VCaP (cell line): ENCODE measurements at regions not wholly inside any gene's neighbourhood (a gene's known extent, or its start where the extent isn't known, plus 50 kb on each side); places are given as distances from the start of the nearest gene placed in this dataset.
A peak's percentile ranks its signal among the peaks of the same experiment; 100 is the strongest.
"Not testable (repeated sequence)": the region's sequence is repeated elsewhere in the genome, so short reads cannot be mapped to it uniquely, and the experiment has no call there.

Experiments
- H3K27ac ChIP-seq: fragments of 450-650 bp; 2 replicates; pipeline ENCODE4 v1.5.1; 2017
- CTCF ChIP-seq: fragments of 450-650 bp; conservative IDR thresholded peaks from 2 replicates; pipeline ENCODE4 v1.5.1; 2017; ENCODE audit warnings: mild to moderate bottlenecking, moderate library complexity

- H3K27ac ChIP-seq, result no peak overlapping the region
- no peak for TF ChIP-seq CTCF
Observed at GRCh38 chr3:40679290-40679689, 154.5 kb downstream of the ZNF621 start.

- TF ChIP-seq CTCF, result no peak
- no peak overlapping the region for H3K27ac ChIP-seq
Observed at GRCh38 chr3:40680685-40681657, 156.2 kb downstream of the ZNF621 start.

GRCh38 chr3:40681658-40682055, 156.9 kb downstream of the ZNF621 start:
- no peak for TF ChIP-seq CTCF
- no peak overlapping the region for H3K27ac ChIP-seq

- peak overlapping the region; percentile 87 for H3K27ac ChIP-seq
- TF ChIP-seq CTCF, result no peak
Observed at GRCh38 chr3:40689837-40690236, 165.1 kb downstream of the ZNF621 start.

DNA sequence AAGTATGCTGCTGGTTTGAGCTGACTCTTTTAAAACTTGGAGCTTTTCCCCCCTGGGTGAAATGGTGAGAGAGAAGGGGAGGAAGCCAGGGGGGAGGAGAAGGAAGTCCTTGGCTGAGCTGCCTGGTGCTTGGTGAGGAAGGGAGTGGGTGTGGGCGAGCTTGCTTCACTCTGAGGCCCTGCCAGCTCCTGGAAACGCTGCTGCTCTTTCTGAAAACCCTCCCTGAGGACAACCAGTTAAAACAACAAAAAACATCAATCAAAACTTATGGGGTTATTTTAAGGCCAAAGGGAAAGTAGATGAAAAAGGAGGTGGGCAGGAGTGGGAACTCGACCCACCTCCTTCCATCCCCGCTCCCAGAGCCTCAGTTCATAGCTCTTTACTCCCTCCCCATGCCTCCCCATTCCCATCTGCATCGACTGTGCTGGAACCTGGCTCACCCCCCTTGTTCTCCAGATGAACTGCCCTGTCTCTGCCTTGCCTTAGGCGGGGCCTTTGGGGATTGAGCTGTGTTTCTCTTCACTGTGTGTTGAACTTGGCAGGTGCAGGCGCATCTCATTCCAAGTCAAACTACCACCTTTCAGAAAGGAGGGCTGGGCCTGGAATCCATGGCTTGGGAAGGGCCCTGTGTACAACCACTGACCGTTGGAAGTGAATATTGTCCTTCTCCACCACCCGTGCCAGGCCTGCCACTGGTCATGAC, 166.1 kb downstream of the ZNF621 start:
- TF ChIP-seq CTCF, result no peak
- H3K27ac ChIP-seq, result peak overlapping the region; percentile 87

DNA sequence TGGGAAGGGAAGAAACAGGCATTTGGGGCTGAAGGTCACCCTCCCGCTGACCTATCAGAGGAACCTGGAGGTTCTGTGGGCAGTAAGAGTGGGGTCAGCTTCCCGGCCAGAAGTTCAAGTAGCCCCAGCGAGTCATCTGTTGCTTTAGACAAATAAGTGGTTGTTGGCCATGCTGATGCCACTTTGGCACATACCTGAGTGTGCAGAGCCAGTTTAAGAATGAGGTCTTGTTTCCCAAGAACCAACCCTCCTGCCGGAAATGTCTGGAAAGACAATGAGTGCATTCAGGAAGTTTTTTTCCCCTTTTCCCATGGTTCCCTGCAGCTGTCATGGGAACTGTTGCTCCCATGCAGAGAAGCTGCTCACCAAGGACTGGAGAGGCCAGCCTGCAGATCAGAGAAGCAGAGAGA, 166.7 kb downstream of the ZNF621 start:
- TF ChIP-seq CTCF, result no peak
- peak overlapping the region; percentile 87 for H3K27ac ChIP-seq

- no peak for TF ChIP-seq CTCF
- no peak overlapping the region for H3K27ac ChIP-seq
Observed at GRCh38 chr3:40695848-40696247, 171.1 kb downstream of the ZNF621 start.

- not testable (repeated sequence) for H3K27ac ChIP-seq
Observed at GRCh38 chr3:40698611-40699010, 173.9 kb downstream of the ZNF621 start.
